GM23248 (cell line): ENCODE measurements at regions not wholly inside any gene's neighbourhood (a gene's known extent, or its start where the extent isn't known, plus 50 kb on each side); places are given as distances from the start of the nearest gene placed in this dataset.

Experiments used
- DNase-seq: peaks from one replicate; pipeline ENCODE4 v3.0.0-alpha.2; 2015
- H2AFZ ChIP-seq: fragments of 200-600 bp; sonication (generic); 2 replicates; pipeline ENCODE4 v1.6.1; 2016; ENCODE audit warnings: antibody characterized with exemption
- H3F3A ChIP-seq: fragments of 200-600 bp; sonication (generic); 2 replicates; pipeline ENCODE4 v1.6.1; 2016; ENCODE audit warnings: mild to moderate bottlenecking, antibody characterized with exemption, mixed run types; ENCODE audit not compliant: insufficient read depth
- H3K27ac ChIP-seq: fragments of 200-600 bp; sonication (generic); 2 replicates; pipeline ENCODE4 v1.5.1; 2016; ENCODE audit warnings: mild to moderate bottlenecking
- H3K27me3 ChIP-seq: fragments of 200-600 bp; sonication (generic); replicated peaks from 2 replicates; pipeline ENCODE4 v1.6.1; 2016; ENCODE audit warnings: mild to moderate bottlenecking; ENCODE audit not compliant: insufficient read depth
- H3K36me3 ChIP-seq: fragments of 200-600 bp; sonication (generic); 2 replicates; pipeline ENCODE4 v1.6.1; 2016; ENCODE audit warnings: low read depth, mild to moderate bottlenecking
- H3K4me1 ChIP-seq: fragments of 200-600 bp; sonication (generic); 2 replicates; pipeline ENCODE4 v1.6.1; 2016; ENCODE audit warnings: mild to moderate bottlenecking; ENCODE audit not compliant: insufficient read depth
- H3K4me2 ChIP-seq: fragments of 200-600 bp; sonication (generic); one replicate; pipeline ENCODE4 v1.6.1; 2016; ENCODE audit warnings: mild to moderate bottlenecking; ENCODE audit not compliant: unreplicated experiment
- H3K4me3 ChIP-seq: fragments of 200-600 bp; sonication (generic); 2 replicates; pipeline ENCODE4 v1.5.1; 2016; ENCODE audit warnings: mild to moderate bottlenecking
- H3K79me2 ChIP-seq: fragments of 200-600 bp; sonication (generic); 2 replicates; pipeline ENCODE4 v1.6.1; 2016; ENCODE audit warnings: mild to moderate bottlenecking; ENCODE audit not compliant: insufficient read depth
- H3K9ac ChIP-seq: fragments of 200-600 bp; sonication (generic); 2 replicates; pipeline ENCODE4 v1.6.1; 2016; ENCODE audit warnings: mild to moderate bottlenecking
- H3K9me2 ChIP-seq: fragments of 200-600 bp; sonication (generic); 2 replicates; pipeline ENCODE4 v1.6.1; 2016; ENCODE audit warnings: mixed run types, mild to moderate bottlenecking, moderate library complexity; ENCODE audit not compliant: insufficient read depth
- H3K9me3 ChIP-seq: fragments of 200-600 bp; sonication (generic); one replicate; pipeline ENCODE4 v1.6.1; 2017; ENCODE audit warnings: low read depth
- H4K20me1 ChIP-seq: fragments of 200-600 bp; sonication (generic); 2 replicates; pipeline ENCODE4 v1.6.0; 2016; ENCODE audit not compliant: insufficient read depth
- EZH2 ChIP-seq: fragments of 200-600 bp; sonication (generic); IDR thresholded peaks from 2 replicates; pipeline ENCODE4 v1.6.1; 2018; ENCODE audit warnings: antibody characterized with exemption, mild to moderate bottlenecking; ENCODE audit not compliant: insufficient read depth, poor library complexity, severe bottlenecking
- EZH2phosphoT487 ChIP-seq: fragments of 200-600 bp; sonication (generic); IDR thresholded peaks from 2 replicates; pipeline ENCODE4 v1.6.1; 2018; ENCODE audit warnings: antibody characterized with exemption, moderate library complexity, mild to moderate bottlenecking, low read depth; ENCODE audit not compliant: insufficient read depth
- WGBS, 2 experiments: methylation state at CpG; one replicate each; pipeline ENCODE4 v1.1.6; 2015 to 2017; ENCODE audit warnings: low lambda C conversion rate in 2 of 2, low coverage in 1 of 2; ENCODE audit errors: missing lambda C conversion rate in 2 of 2; 5-methylcytosine and 5-hydroxymethylcytosine counted together
- in situ Hi-C: fragments of 300-500 bp; cut with MboI; formaldehyde crosslinking; loops from 2 replicates; pipeline ENCODE4 v1.15.0; 2020

DNA sequence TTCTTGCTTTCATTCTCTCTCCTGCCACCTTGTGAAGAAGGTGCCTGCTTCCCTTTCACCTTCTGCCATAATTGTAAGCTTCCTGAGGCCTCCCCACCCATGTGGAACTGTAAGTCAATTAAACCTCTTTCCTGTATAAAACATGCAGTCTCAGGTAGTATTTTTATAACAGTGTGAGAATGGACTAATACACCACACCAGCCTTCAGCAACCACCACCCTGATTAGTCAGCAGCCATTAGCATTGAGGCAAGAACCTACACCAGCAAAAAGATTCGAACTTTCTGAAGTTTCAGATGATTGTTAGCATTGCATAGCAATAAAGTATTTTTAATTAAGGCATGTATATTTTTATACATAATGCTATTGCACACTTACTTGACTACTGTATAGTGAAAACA, 980.2 kb downstream of the EFNA5 start:
- 21 to 24% methylated on average over 1 of the region's 1 CpG for WGBS, 2 experiments
- in situ Hi-C loops, result no loop called here
- no peaks in the 10 kb centered on the region for H3K9me3 ChIP-seq
- no peak for DNase-seq
- no peaks in the 10 kb centered on the region for H3K9me2 ChIP-seq
- H3F3A ChIP-seq, result no peaks in the 10 kb centered on the region
- no peak overlapping the region for H3K4me3 ChIP-seq
- H4K20me1 ChIP-seq, result no peaks in the 10 kb centered on the region
- no peak overlapping the region for H3K9ac ChIP-seq
- no peaks in the 10 kb centered on the region for H3K4me1 ChIP-seq
- H2AFZ ChIP-seq, result no peak overlapping the region
- TF ChIP-seq EZH2 (no peak), EZH2phosphoT487 (no peak)
- H3K27me3 ChIP-seq, result no peaks in the 10 kb centered on the region
- no peaks in the 10 kb centered on the region for H3K36me3 ChIP-seq
- H3K79me2 ChIP-seq, result no peaks in the 10 kb centered on the region
- no peak overlapping the region for H3K4me2 ChIP-seq
- no peak overlapping the region for H3K27ac ChIP-seq

DNA sequence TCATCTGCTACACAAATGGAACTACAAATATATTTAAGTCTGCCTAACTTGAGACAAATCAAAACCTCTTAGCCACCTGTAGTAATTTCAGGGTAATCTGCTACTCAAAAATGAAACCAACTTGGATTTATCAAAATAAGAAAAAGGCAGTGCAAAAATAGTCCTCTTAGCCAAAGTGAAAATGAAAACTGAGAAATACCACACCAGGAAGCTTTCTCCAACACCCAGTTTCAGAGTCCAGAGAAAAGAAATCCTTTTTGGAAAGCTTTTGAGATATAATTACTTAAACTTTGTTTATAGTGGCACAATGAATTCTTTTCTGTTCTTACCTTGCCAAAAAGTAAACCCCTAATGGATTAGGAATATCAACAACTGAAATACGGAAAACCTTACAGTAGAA, 990.4 kb downstream of the EFNA5 start:
- H2AFZ ChIP-seq, result no peak overlapping the region
- no peaks in the 10 kb centered on the region for H3K79me2 ChIP-seq
- no peaks in the 10 kb centered on the region for H3K9me3 ChIP-seq
- no peak overlapping the region for H3K9ac ChIP-seq
- H3K36me3 ChIP-seq, result no peaks in the 10 kb centered on the region
- no peaks in the 10 kb centered on the region for H3K4me1 ChIP-seq
- no peak overlapping the region for H3K4me2 ChIP-seq
- WGBS, 2 experiments, result 0 to 4% methylated on average over 1 of the region's 1 CpG
- no peak overlapping the region for H3K4me3 ChIP-seq
- no peaks in the 10 kb centered on the region for H3F3A ChIP-seq
- in situ Hi-C loops, result no loop called here
- no peak for TF ChIP-seq EZH2phosphoT487
- TF ChIP-seq EZH2, result no peak
- DNase-seq, result no peak
- H4K20me1 ChIP-seq, result no peaks in the 10 kb centered on the region
- no peaks in the 10 kb centered on the region for H3K27me3 ChIP-seq
- no peaks in the 10 kb centered on the region for H3K9me2 ChIP-seq
- no peak overlapping the region for H3K27ac ChIP-seq

DNA sequence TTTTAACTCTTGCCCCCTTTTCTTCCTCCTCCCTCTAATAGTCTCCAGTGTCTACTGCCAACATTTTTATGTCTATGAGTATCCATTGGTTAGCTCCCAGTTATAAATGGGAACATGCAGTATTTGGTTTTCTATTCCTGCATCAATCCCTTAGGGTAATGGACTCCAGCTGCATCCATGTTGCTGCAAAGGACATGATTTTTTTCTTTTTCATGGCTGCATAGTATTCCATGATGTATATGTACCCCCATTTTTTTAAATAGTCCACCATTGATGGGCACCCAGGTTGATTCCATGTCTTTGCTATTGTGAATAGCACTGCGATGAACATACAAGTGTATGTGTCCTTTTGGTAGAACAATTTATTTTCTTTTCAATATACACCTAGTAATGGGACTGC, 993.7 kb downstream of the EFNA5 start:
- Histone ChIP-seq H3K4me3 (no peak overlapping the region), H3K79me2 (no peaks in the 10 kb centered on the region), H3K27ac (no peak overlapping the region), H3K4me2 (no peak overlapping the region), H3K9me2 (no peaks in the 10 kb centered on the region), H3K9ac (no peak overlapping the region), H2AFZ (no peak overlapping the region), H3K27me3 (no peaks in the 10 kb centered on the region), H3K4me1 (no peaks in the 10 kb centered on the region), H3K36me3 (no peaks in the 10 kb centered on the region), H4K20me1 (no peaks in the 10 kb centered on the region), H3K9me3 (no peaks in the 10 kb centered on the region), H3F3A (no peaks in the 10 kb centered on the region)
- no peak for DNase-seq
- TF ChIP-seq EZH2 (no peak), EZH2phosphoT487 (no peak)
- in situ Hi-C loops, result no loop called here
- whole genome bisulfite sequencing, 2 experiments, result 68 to 78% methylated on average over 1 of the region's 1 CpG

DNA sequence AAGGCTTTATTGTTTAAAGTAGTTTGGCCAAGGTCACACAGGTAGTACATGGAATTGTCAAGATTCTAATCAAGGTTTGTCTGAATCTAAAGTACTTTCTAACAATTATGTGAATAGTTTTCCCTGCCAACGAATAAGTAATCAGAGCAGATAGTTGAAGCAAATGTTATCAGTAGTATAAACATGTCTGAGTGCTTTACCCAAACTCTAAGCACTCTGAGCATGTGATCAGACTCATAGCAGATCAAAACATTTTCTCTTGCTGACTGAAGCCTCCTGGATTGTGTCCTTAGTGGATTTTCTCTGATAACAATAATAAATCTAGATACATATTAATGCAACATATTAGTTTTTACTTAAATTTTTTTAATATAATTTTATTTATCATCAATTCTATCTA, 995.0 kb downstream of the EFNA5 start:
- no peaks in the 10 kb centered on the region for H4K20me1 ChIP-seq
- in situ Hi-C loops, result no loop called here
- no peaks in the 10 kb centered on the region for H3K9me2 ChIP-seq
- H3K9me3 ChIP-seq, result no peaks in the 10 kb centered on the region
- H3K9ac ChIP-seq, result no peak overlapping the region
- no peak overlapping the region for H3K4me3 ChIP-seq
- no peaks in the 10 kb centered on the region for H3F3A ChIP-seq
- no peaks in the 10 kb centered on the region for H3K79me2 ChIP-seq
- no peaks in the 10 kb centered on the region for H3K4me1 ChIP-seq
- H3K27me3 ChIP-seq, result no peaks in the 10 kb centered on the region
- 0 to 5% methylated on average over 1 of the region's 1 CpG for WGBS, 2 experiments
- H3K4me2 ChIP-seq, result no peak overlapping the region
- TF ChIP-seq EZH2phosphoT487 (no peak), EZH2 (no peak)
- H3K36me3 ChIP-seq, result no peaks in the 10 kb centered on the region
- H2AFZ ChIP-seq, result no peak overlapping the region
- H3K27ac ChIP-seq, result no peak overlapping the region
- no peak for DNase-seq

DNA sequence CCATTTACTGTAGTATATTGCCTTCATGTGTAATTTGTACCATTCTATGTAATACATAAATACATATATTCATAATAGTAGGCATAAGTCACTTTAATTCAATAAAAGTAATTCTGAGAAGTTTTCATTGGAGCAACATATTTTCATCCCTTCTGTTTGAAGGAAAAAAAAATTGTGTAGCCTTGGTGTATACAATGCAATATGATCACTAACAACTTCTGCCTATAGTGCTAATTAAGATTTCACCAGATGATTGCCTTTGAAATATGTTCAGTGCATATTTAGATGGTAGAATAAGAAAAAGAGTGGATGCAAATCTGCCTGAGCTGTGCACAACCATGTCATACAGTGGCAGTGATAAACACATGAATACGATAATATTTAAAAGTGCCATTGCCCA, 996.8 kb downstream of the EFNA5 start:
- no peaks in the 10 kb centered on the region for H3F3A ChIP-seq
- H3K4me1 ChIP-seq, result no peaks in the 10 kb centered on the region
- TF ChIP-seq EZH2 (no peak), EZH2phosphoT487 (no peak)
- H2AFZ ChIP-seq, result no peak overlapping the region
- no peak for DNase-seq
- H3K9ac ChIP-seq, result no peak overlapping the region
- H3K9me3 ChIP-seq, result no peaks in the 10 kb centered on the region
- no peaks in the 10 kb centered on the region for H3K79me2 ChIP-seq
- no peak overlapping the region for H3K4me3 ChIP-seq
- no peaks in the 10 kb centered on the region for H3K9me2 ChIP-seq
- in situ Hi-C loops, result no loop called here
- no peaks in the 10 kb centered on the region for H4K20me1 ChIP-seq
- no peaks in the 10 kb centered on the region for H3K36me3 ChIP-seq
- no peaks in the 10 kb centered on the region for H3K27me3 ChIP-seq
- H3K4me2 ChIP-seq, result no peak overlapping the region
- WGBS, 2 experiments, result 53 to 62% methylated on average over 1 of the region's 1 CpG
- H3K27ac ChIP-seq, result no peak overlapping the region
